ENCODE measurements at regions not wholly inside any gene's neighbourhood (a gene's known extent, or its start where the extent isn't known, plus 50 kb on each side); places are given as distances from the start of the nearest gene placed in this dataset.

DNA sequence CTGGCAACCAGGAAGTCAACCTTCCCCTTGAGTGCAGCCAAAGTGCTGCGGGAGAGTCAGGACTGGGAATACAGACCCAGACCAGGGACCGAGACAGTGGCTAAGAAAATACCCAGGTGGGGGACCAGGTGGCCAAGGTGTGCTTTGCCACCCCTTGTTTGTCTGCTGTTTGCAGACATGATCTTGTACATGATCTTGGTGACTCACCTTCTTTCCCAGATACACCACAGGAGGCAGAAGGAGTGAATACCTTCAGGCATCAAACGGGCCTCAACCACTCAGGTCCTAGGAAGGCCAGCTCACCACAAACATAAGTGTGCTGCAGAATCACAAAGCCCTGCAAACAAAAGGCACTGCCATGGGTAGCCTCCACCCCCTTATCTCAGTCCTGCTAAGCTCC is 62.0 kb downstream of the CNGA2 start:
- no peak for DNase-seq (ENCODE audit: low spot score)

DNA sequence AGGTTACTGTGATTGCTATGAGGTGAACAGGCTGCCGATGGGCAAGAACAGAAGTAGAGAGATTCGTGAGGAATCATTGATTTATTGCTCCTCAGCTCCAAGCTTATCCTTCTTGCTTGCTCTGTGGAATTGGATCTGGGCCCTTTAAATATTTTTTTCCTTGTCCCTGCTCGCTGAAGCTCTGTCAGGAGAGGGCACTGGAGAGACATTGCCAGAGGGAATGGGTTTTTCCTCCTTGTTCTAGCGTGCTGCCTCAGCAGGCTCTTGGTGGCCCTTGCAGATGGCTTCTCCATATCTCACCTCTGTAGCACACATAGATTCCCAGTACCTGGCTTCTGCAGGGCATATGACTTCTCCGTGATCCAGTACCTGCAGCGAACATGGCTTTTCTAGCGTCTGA is 67.4 kb downstream of the CNGA2 start:
- DNase-seq (ENCODE audit: low spot score) = peak; percentile 7

DNA sequence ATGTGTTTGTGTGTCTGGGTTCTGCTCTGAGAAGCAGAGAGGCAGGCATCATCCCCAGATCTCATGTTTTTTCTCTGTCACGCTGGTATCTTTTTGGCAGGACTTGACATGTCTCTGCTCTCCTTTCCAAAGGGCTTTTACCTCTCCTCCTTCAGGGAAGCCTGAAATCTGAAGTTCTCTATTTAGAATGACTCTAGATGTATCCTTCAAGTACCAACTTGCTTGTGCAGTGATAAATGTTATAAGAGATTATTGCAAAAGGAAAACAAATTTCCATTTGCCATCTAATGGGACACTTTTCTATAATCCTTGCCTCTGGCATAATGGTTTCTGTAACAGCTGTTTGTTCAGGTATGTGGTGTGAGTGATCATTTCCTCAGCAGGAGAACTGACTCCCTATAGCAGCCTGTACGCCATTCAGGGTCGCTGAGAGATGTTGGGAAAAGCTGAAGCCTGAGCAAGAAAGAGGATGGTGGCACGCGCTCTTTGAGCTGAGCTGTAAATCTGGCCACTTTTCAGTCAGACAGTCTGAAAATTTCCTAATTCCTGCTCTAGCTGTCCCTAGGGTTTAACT is 72.5 kb downstream of the CNGA2 start:
- no peak for DNase-seq (ENCODE audit: low spot score)

DNA sequence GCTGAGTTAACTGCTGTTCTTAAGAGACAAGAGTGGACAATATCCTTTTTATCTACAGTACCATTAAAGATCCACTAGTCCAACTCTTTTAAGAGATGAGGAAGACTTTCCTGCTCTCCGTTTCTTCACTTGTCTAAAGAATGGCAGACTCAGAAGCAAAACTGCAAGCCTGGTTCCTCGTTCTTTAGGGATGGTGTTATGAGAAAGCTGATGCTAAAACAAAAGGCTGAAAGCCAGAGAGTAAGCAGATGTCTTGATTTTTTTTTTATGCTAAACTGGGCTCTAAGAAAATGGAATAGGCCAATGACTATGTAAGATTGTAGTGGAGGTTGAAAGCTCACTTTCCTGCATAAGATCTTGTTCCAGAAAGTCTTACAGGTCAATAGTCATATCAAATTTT is 78.1 kb downstream of the CNGA2 start:
- no peak for DNase-seq (ENCODE audit: low spot score)

DNA sequence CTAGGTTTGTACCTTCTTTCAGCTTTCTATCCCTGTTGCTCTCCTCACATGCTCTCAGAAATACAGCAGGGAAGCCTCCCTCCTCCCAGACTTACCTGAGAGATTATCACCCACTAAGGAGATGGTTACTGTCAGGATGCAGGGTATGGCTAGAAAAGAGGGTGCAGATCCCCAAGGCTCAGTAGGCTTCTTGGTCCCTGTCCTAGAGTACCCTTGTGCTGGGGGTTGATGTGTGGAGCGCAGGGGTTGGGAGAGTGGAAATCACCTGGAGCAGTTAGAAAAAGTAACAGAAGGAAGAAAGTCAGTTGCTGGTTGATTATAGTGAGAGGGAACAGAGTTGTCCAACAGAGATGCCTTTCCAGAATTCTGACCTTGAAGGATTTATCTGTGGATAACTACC is 80.2 kb downstream of the CNGA2 start:
- no peak for DNase-seq (ENCODE audit: low spot score)

DNA sequence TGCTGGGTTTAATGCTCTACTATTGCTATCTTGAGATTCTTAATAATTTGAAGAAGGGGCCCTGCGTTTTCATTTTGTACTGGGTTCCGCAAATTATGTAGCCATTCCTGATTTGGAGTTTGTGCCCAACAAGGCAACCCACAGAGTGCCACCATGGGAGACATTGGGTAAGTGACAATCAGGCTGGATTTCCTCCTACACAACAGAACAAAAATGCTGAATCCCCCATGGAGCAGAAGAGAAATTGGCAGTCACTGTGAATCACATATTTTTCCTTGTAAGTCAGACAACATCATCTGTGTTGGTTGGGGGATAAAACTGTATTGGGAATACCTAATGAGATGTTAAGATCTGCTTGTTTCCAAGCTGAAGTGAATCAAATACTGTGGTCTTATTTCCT is 80.9 kb downstream of the CNGA2 start:
- DNase-seq (ENCODE audit: low spot score) = peak; percentile 58

DNA sequence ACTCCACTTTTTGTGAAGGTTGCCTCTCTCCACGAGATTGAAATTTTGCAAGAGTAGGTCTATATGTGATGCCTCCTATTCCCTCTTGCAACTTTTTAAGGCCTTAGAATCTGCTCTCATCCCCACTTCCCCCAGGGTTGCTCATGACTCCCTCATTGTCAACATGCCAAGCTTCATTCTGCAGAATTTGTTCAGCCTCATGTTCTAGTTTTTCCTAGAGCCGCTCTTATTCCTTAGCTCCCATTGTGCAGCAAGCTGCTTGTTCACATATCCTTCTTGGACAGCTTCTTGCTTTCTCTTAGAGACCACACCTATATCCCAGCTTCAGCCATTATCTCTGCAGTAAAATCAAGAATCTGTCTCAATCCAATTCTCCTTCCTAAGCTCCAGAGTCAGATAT is 82.4 kb downstream of the CNGA2 start:
- peak; percentile 25 for DNase-seq (ENCODE audit: low spot score)

DNA sequence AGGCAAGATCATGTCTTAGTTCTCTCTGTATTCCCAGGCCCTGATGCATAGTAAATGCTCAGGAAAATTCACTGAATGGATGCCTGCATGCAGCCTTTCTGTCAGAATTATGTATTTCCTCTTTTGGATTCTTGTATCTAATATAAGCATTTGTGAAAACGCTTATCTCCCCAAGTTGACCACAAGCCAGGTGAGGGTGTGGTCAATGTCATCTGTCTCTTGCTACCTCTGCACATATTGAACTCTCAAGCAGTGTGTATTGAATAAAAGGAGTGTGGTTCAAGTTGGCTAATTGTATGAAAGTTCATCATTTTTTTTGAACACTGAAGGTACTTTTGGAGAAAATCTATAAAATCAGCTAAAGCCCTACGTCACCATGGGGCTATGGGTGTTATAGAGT is 84.3 kb downstream of the CNGA2 start:
- no peak for DNase-seq (ENCODE audit: low spot score)

DNA sequence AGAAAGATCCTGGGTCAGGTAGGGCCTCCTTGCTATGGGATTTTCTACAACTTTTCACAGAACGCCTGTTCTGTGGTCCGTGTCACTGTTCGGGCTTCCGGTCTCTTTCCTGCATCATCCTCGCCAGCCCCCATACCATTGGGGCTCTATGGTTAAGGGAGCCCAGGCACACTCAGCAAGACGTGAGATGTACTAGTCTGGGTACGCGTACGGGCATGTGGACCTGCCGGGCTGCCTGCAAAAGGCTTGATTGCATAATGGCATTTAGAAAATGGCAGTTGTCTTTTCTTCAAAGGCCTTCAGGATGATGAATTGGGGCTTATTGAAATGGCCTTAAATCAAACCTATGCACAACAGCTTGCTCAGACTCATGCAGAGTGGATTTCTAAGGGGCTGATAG is 86.7 kb downstream of the CNGA2 start:
- DNase-seq (ENCODE audit: low spot score) = no peak

DNA sequence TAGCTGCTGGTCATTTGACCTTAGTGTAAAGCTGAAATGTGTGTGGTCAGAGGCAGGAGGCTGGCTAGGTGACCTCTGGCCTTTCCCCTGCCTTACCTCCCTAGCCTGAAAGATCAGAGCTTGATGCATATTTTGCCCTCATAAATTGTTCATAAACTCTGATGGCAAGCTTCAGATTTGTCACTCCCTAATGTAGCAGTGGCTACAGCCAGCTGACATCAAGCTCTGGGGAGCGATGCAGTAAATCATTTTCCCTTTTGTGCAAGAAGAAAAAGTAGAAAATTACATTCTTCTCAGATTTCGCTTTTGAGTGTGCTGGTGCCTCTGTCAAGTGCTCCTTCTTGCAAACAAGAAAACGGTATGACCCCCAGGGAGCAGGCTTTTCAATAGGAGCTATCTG is 87.7 kb upstream of the MAGEA4 start:
- DNase-seq (ENCODE audit: low spot score) = no peak

DNA sequence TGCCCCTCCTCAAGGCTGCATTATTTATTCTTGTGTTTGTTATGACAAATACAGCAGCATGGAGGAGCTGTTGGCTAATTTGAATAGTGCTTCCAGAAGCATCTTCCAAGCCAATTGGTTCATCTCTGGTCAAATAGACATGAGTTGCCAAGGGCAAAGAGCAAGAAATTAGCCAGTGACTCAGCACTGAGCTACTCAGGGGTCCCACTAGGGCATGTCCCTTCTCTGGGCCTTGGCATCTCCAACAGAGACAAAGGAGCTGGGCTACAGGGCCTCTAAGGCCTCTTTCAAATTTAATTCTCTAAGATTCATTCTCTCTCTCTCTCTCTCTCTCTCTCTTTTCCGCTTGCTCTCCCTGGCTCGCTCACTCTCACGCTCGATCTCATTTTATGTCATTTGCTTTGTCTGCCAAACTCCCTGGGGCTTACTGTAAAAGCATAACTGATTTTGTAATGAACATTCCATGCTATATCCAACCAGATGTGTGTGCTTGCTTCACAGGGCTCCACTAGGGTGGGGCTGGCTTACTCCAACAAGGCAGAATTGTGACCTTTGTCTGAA is 86.7 kb upstream of the MAGEA4 start:
- peak; percentile 72 for DNase-seq (ENCODE audit: low spot score)

DNA sequence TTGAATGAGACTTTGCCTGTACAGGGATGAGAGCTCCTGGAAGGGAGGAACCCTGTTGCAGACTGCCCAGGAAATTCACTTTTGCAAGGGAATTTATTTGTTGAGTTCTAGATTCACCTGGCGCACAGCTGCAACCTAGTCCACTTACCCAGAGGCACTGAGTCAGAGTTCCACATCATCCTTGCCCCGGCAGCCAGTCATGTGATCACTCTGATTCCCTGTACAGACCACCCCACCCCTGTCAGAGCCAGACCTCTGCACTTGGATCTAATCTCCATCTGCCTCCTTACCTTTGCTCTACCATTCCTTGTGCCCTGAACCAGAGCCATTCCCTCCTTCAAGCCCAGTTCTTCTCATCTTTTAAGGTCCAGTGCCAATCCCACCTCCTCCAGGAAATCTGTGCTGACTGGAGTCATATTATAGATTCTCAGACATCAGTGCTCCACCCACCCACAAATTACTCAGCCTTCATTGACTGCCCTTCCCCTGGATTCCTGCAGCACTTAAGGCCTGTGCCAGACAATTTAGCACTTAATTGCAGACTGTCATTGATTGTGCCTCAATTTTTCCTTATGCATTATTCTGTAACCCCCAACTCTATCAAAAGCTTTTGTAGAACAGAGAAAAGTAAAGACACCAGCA is 84.1 kb upstream of the MAGEA4 start:
- peak; percentile 9 for DNase-seq (ENCODE audit: low spot score)

DNA sequence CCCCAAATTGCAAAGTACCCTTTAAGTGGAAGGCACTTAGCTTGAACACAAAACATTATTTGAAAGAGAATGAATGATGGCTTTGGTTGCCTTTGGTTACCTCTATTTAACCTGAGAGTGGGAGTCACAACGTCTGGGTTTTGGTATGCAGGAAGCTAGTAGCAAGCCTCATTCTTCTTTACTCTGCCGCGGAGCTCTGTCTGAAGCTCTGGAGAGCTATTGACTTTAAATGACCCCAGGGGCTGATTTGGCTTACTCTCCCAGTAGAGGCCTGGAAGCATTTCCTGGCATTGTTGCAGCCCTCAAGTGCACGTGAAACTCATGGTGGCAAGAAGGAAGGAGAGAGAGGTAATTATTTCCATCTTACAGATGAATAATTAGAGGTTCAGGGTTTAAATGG is 81.8 kb upstream of the MAGEA4 start:
- DNase-seq (ENCODE audit: low spot score) = no peak

DNA sequence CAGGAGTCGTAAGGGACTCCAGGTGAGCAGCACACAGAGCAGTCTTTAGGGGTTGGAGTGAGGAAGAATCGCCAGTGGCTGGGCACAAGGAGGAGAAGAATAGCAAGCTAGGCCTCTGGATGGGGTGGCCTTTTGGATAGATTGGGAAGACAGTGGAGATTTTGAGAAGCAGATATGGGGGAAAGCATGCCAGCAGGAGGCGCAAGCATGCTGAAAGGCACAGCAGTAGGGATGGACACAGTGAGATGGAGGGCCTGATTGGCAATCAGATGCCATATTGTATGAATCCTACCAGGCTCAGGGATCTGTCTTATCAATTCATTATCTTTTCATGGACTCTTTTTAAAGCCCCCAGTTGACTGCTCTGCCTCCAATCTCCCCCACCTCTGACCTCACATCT is 60.4 kb upstream of the MAGEA4 start:
- no peak for DNase-seq (ENCODE audit: low spot score)

DNA sequence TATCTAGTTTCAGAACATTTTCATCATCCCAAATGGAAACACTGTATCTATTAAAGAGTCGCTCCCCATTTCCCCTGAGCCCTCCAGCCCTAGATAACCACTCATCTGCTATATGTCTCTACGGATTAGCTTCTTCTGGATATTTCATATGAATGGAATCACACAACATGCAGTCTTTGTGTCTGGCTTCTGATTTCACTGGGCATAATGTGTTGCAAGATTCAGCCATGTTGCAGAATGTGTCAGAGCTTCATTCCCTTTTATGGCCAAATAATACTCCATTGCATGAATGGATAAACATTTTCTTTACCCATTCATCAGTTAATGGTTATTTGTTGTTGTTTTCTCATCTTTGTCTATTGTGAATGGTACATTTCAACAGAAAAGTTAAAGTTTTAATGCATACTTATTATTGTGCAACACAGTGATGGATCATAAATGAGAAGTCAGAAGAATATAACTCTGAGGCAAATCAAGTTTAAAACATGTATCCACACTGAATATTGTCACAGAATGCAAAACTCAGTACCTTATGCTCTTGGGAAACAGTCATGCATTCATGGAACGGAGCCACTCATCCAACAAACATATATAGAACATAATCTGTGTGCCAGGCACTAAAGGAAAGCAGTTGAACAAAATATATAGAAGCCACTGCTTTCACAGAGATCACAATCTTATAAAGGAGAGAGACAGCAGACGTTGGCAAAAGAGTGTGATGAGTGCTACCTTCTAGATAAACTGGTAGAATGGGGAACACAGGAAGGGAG is 57.8 kb upstream of the MAGEA4 start:
- no peak for DNase-seq (ENCODE audit: low spot score)

DNA sequence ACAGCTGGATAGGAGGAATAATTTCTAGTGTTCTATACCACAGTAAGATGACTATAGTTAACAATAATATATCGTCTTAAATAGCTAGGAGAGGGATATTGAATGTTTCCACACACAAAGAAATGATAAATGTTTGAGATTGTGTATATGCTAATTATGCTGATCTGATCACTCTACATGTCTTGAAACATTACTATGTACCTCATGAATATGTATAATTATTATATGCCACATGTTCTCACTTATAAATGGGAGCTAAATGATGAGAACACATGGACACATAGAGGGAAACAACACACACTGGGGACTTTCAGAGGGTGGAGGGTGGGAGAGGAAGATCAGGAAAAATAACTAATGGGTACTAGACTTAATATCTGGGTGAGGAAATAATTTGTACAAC is 53.2 kb upstream of the MAGEA4 start:
- no peak for DNase-seq (ENCODE audit: low spot score)

DNA sequence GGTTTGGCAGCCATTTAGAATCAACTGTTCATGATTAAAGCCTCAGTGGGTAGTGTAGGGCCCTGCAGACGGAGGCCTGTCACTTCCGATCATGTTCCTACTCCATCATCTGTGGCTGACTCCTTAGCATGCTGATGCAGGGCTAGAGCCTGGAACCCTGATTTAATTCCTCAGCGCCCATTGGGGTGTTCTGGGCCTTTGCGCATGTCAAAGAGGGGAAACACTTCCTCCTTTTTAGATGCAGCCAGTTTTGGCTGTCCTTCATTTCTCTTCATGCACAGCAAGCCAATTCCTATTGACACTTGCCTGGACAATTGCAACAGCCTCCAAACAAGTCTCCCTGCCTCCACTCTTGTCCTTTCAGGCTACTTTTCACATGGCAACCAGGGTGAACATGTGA is 51.9 kb upstream of the MAGEA4 start:
- DNase-seq (ENCODE audit: low spot score) = no peak
